Smooth muscle cell (in vitro differentiated cells): ENCODE measurements at regions not wholly inside any gene's neighbourhood (a gene's known extent, or its start where the extent isn't known, plus 50 kb on each side); places are given as distances from the start of the nearest gene placed in this dataset.
A peak's percentile ranks its signal among the peaks of the same experiment; 100 is the strongest.

ENCODE experiments used
- DNase-seq: peaks from one replicate; lab custom pipeline; 2025; ENCODE audit not compliant: unreplicated experiment; lab: John Stamatoyannopoulos, UW
- H2AFZ ChIP-seq: fragments of 200-600 bp; sonication (generic); 2 replicates; pipeline ENCODE4 v1.6.0; 2016; ENCODE audit warnings: antibody characterized with exemption, low read depth, mild to moderate bottlenecking
- H3F3A ChIP-seq: fragments of 200-600 bp; sonication (generic); 2 replicates; pipeline ENCODE4 v1.6.0; 2017; ENCODE audit warnings: antibody characterized with exemption, low read depth
- H3K27ac ChIP-seq: fragments of 200-600 bp; sonication (generic); 2 replicates; pipeline ENCODE4 v1.5.1; 2016; ENCODE audit warnings: low read depth, mild to moderate bottlenecking
- H3K27me3 ChIP-seq: fragments of 200-600 bp; sonication (generic); 2 replicates; pipeline ENCODE4 v1.6.1; 2016; ENCODE audit warnings: low read depth, mild to moderate bottlenecking
- H3K36me3 ChIP-seq: fragments of 200-600 bp; sonication (generic); 2 replicates; pipeline ENCODE4 v1.5.1; 2016; ENCODE audit warnings: low read depth
- H3K4me1 ChIP-seq: fragments of 200-600 bp; sonication (generic); 2 replicates; pipeline ENCODE4 v1.5.1; 2016; ENCODE audit warnings: low read depth
- H3K4me2 ChIP-seq: fragments of 200-600 bp; sonication (generic); 2 replicates; pipeline ENCODE4 v1.6.0; 2016; ENCODE audit warnings: mild to moderate bottlenecking
- H3K4me3 ChIP-seq: fragments of 200-600 bp; sonication (generic); 2 replicates; pipeline ENCODE4 v1.5.1; 2016; ENCODE audit warnings: mild to moderate bottlenecking
- H3K79me2 ChIP-seq: fragments of 200-600 bp; sonication (generic); 2 replicates; pipeline ENCODE4 v1.6.0; 2016; ENCODE audit warnings: low read depth, mild to moderate bottlenecking
- H3K9ac ChIP-seq: fragments of 200-600 bp; sonication (generic); 2 replicates; pipeline ENCODE4 v1.6.0; 2016; ENCODE audit warnings: low read depth
- H3K9me3 ChIP-seq: fragments of 200-600 bp; sonication (generic); replicated peaks from 2 replicates; pipeline ENCODE4 v1.5.1; 2016; ENCODE audit warnings: low read depth
- H4K20me1 ChIP-seq: fragments of 200-600 bp; sonication (generic); 2 replicates; pipeline ENCODE4 v1.6.0; 2016; ENCODE audit warnings: low read depth
- CTCF ChIP-seq: fragments of 200-600 bp; sonication (generic); IDR thresholded peaks from 2 replicates; pipeline ENCODE4 v1.5.1; 2017; ENCODE audit warnings: borderline replicate concordance, mild to moderate bottlenecking, antibody characterized with exemption; ENCODE audit not compliant: insufficient read depth, poor library complexity, severe bottlenecking
- WGBS: methylation state at CpG from one replicate; pipeline ENCODE4 v1.1.7; 2016; ENCODE audit warnings: low lambda C conversion rate; 5-methylcytosine and 5-hydroxymethylcytosine counted together

DNA sequence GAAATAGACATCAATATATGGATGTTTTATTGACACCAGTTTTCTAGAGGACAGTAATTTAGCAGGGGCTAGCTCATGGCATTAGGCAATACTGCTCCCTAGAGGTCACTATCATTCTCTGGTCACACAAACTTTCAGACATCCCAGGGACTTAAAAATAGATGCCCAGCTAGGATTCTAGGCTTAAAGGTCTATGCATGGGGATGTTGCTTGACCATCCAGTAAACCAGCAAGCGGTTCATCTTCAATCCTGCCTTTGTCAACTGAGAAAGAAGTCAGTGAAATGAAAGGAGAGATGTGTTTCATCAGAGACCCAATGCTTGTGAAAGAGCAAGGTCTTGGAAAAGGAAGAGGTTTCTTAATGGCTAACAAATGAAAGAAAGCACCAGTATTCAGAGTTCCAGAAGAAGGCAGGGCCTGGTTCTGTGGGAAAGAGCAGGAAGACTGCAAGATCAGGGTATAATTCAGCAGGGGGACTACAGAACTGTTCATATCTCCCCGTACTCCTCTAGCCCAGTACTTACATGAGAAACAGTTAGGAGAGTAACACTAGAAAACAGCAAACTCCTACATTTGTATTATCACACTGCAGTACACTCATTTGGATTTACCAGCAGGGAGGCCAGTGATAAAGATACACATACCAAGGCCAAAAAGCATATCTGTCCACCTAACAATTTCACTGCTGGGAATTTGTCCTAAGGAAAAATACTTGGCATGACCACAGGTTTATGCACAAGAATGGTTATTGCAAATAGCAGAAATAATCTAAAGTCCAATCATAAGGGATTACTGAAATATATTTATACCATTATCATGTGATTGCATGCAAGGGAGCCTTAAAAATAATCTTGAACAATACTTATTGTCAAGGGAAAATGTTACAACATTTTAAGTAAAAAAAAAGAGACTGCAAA is 151.4 kb upstream of the LAMA2 start:
- Histone ChIP-seq H3K79me2 (no peaks in the 10 kb centered on the region), H4K20me1 (no peaks in the 10 kb centered on the region), H3K4me3 (no peak overlapping the region), H3K9me3 (no peaks in the 10 kb centered on the region), H3K36me3 (no peaks in the 10 kb centered on the region), H2AFZ (peak overlapping the region; percentile 77), H3K4me2 (no peak overlapping the region), H3K27me3 (no peaks in the 10 kb centered on the region), H3K9ac (no peak overlapping the region), H3F3A (no peaks in the 10 kb centered on the region), H3K4me1 (no peaks in the 10 kb centered on the region), H3K27ac (no peak overlapping the region)
- no peak for DNase-seq
- peak; percentile 66 for TF ChIP-seq CTCF
- 67% methylated on average over 2 of the region's 2 CpGs for WGBS

- H3K4me2 ChIP-seq = no peak overlapping the region
- no peaks in the 10 kb centered on the region for H3K79me2 ChIP-seq
- no peak overlapping the region for H3K4me3 ChIP-seq
- peaks cover 5% of the 10 kb centered on the region for H3K4me1 ChIP-seq
- no peak for TF ChIP-seq CTCF
- WGBS = 96% methylated on average over 2 of the region's 2 CpGs
- H3K27me3 ChIP-seq = no peaks in the 10 kb centered on the region
- H3K9ac ChIP-seq = no peak overlapping the region
- H4K20me1 ChIP-seq = no peaks in the 10 kb centered on the region
- no peaks in the 10 kb centered on the region for H3K9me3 ChIP-seq
- H2AFZ ChIP-seq = no peak overlapping the region
- no peaks in the 10 kb centered on the region for H3F3A ChIP-seq
- H3K27ac ChIP-seq = no peak overlapping the region
- no peaks in the 10 kb centered on the region for H3K36me3 ChIP-seq
- no peak for DNase-seq
These were observed 155.4 kb upstream of the LAMA2 start for GRCh38 chr6:128727500-128727899.

DNA sequence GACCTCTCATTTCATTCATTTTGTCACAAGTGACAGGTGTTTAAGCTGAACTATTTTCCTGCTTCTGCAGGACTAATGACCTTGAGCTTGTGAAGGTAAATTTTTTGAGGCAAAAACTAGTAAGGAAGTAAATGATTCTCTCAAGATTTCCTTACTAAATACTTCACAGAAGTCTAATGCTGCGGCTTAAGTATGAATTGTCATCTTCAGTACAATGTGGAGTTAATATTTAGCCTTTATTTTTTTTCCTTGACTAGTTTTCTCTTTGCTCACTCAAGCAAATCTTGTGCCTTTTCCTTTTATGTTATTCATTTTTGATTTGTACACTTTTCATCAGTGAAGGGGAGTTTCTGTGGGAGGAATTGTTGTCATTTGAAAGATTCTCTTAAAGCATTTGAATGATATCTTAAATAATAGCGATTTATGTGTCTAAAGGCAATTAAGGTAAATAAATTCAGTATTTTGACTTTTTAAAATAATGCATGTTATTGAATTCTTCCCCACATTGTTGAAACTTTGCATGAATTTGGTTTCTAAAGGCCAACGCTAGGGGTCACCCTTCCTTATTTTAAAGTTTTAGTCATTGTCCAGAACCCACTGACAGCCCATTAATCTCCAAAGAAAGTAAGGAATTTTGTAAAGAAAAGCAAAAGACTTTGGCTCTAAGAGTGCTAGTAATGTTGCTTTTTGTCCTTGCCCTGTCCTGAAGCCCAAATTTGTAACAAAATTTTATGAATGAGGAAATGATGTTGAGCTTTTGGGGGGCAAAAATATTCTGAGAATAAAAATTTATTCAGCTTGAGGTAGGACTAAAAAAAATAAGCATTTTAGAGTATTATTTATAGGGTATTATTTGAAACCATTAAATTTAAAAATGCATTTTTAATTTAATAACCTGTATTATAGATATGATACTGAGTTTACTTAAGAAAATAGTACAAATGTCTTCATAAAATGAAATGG is 157.4 kb upstream of the LAMA2 start:
- no peak overlapping the region for H3K4me3 ChIP-seq
- 34% methylated on average over 3 of the region's 3 CpGs for WGBS
- no peaks in the 10 kb centered on the region for H4K20me1 ChIP-seq
- H3F3A ChIP-seq = no peaks in the 10 kb centered on the region
- no peaks in the 10 kb centered on the region for H3K36me3 ChIP-seq
- H3K27me3 ChIP-seq = no peaks in the 10 kb centered on the region
- H3K4me1 ChIP-seq = peaks cover 8% of the 10 kb centered on the region
- peak; percentile 74 for TF ChIP-seq CTCF
- no peak overlapping the region for H3K9ac ChIP-seq
- H3K4me2 ChIP-seq = no peak overlapping the region
- no peak overlapping the region for H3K27ac ChIP-seq
- H2AFZ ChIP-seq = no peak overlapping the region
- H3K9me3 ChIP-seq = no peaks in the 10 kb centered on the region
- DNase-seq = no peak
- no peaks in the 10 kb centered on the region for H3K79me2 ChIP-seq
